Muscle of leg (tissue), 3 donors: ENCODE measurements at regions not wholly inside any gene's neighbourhood (a gene's known extent, or its start where the extent isn't known, plus 50 kb on each side); places are given as distances from the start of the nearest gene placed in this dataset.

ENCODE experiments used
- DNase-seq: peaks from one replicate; pipeline ENCODE4 v3.0.0; 2013
- H3K27ac ChIP-seq: one replicate; pipeline ENCODE4 v1.5.1; 2013; ENCODE audit warnings: mild to moderate bottlenecking, low read length, control low read depth
- H3K27me3 ChIP-seq: one replicate; pipeline ENCODE4 v1.6.1; 2013; ENCODE audit warnings: low read length; ENCODE audit not compliant: control insufficient read depth, insufficient read depth
- H3K36me3 ChIP-seq: one replicate; pipeline ENCODE4 v1.6.1; 2013; ENCODE audit warnings: low read length; ENCODE audit not compliant: control insufficient read depth, insufficient read depth
- H3K4me1 ChIP-seq: one replicate; pipeline ENCODE4 v1.6.1; 2013; ENCODE audit warnings: low read length; ENCODE audit not compliant: control insufficient read depth, insufficient read depth
- H3K4me3 ChIP-seq: one replicate; pipeline ENCODE4 v1.5.1; 2013; ENCODE audit warnings: low read length, control low read depth
- H3K9me3 ChIP-seq: replicated peaks from 2 replicates; pipeline ENCODE4 v1.6.1; 2013; ENCODE audit warnings: low read depth, low read length; ENCODE audit not compliant: control insufficient read depth
- WGBS: methylation state at CpG from one replicate; pipeline ENCODE4 v1.1.5; 2013; ENCODE audit warnings: missing lambda C conversion rate; ENCODE audit not compliant: insufficient coverage; 5-methylcytosine and 5-hydroxymethylcytosine counted together

GRCh38 chr14:71181215-71182003, 274.1 kb downstream of the PCNX1 start:
- no peaks in the 10 kb centered on the region for H3K27me3 ChIP-seq
- H3K36me3 ChIP-seq = no peaks in the 10 kb centered on the region
- no peak for DNase-seq
- H3K4me3 ChIP-seq = no peak overlapping the region
- peaks cover 2% of the 10 kb centered on the region for H3K4me1 ChIP-seq
- no peaks in the 10 kb centered on the region for H3K9me3 ChIP-seq
- no peak overlapping the region for H3K27ac ChIP-seq
- WGBS = 92% methylated on average over 20 of the region's 23 CpGs

GRCh38 chr14:71183876-71184689, 276.8 kb downstream of the PCNX1 start:
- peaks cover 3% of the 10 kb centered on the region for H3K9me3 ChIP-seq
- DNase-seq = no peak
- H3K4me3 ChIP-seq = no peak overlapping the region
- H3K27me3 ChIP-seq = peaks cover 2% of the 10 kb centered on the region
- 30% methylated on average over 4 of the region's 7 CpGs for WGBS
- no peak overlapping the region for H3K27ac ChIP-seq
- H3K4me1 ChIP-seq = peaks cover 5% of the 10 kb centered on the region
- no peaks in the 10 kb centered on the region for H3K36me3 ChIP-seq

- DNase-seq = no peak
- Histone ChIP-seq H3K27ac (no peak overlapping the region), H3K36me3 (no peaks in the 10 kb centered on the region), H3K4me1 (peaks cover 5% of the 10 kb centered on the region), H3K4me3 (no peak overlapping the region), H3K9me3 (peaks cover 3% of the 10 kb centered on the region), H3K27me3 (peaks cover 2% of the 10 kb centered on the region)
- whole genome bisulfite sequencing = no CpG with 5 or more reads among the region's 2 CpGs
Measured at GRCh38 chr14:71185637-71186036, 278.4 kb downstream of the PCNX1 start.

GRCh38 chr14:71187633-71188356, 280.5 kb downstream of the PCNX1 start:
- peaks cover 2% of the 10 kb centered on the region for H3K27me3 ChIP-seq
- no peaks in the 10 kb centered on the region for H3K36me3 ChIP-seq
- H3K4me3 ChIP-seq = no peak overlapping the region
- H3K27ac ChIP-seq = no peak overlapping the region
- peaks cover 3% of the 10 kb centered on the region for H3K9me3 ChIP-seq
- peaks cover 3% of the 10 kb centered on the region for H3K4me1 ChIP-seq
- WGBS = 51% methylated on average over 7 of the region's 11 CpGs
- peak; percentile 11 for DNase-seq

GRCh38 chr14:71190770-71191374, 283.6 kb downstream of the PCNX1 start:
- no peak overlapping the region for H3K4me3 ChIP-seq
- peaks cover 3% of the 10 kb centered on the region for H3K4me1 ChIP-seq
- no CpG with 5 or more reads among the region's 5 CpGs for WGBS
- DNase-seq = no peak
- no peak overlapping the region for H3K27ac ChIP-seq
- H3K9me3 ChIP-seq = peaks cover 3% of the 10 kb centered on the region
- peaks cover 2% of the 10 kb centered on the region for H3K27me3 ChIP-seq
- no peaks in the 10 kb centered on the region for H3K36me3 ChIP-seq

GRCh38 chr14:71193663-71194062, 286.4 kb downstream of the PCNX1 start:
- Histone ChIP-seq H3K4me1 (no peaks in the 10 kb centered on the region), H3K4me3 (no peak overlapping the region), H3K27me3 (no peaks in the 10 kb centered on the region), H3K27ac (no peak overlapping the region), H3K36me3 (no peaks in the 10 kb centered on the region), H3K9me3 (no peaks in the 10 kb centered on the region)
- 11% methylated on average over 1 of the region's 1 CpG for WGBS
- no peak for DNase-seq

GRCh38 chr14:71194251-71194650, 287.0 kb downstream of the PCNX1 start:
- WGBS = 80% methylated on average over 1 of the region's 1 CpG
- Histone ChIP-seq H3K4me1 (no peaks in the 10 kb centered on the region), H3K27me3 (no peaks in the 10 kb centered on the region), H3K27ac (no peak overlapping the region), H3K4me3 (no peak overlapping the region), H3K9me3 (no peaks in the 10 kb centered on the region), H3K36me3 (no peaks in the 10 kb centered on the region)
- DNase-seq = no peak

- H3K9me3 ChIP-seq = no peaks in the 10 kb centered on the region
- no peak overlapping the region for H3K27ac ChIP-seq
- H3K36me3 ChIP-seq = no peaks in the 10 kb centered on the region
- no peaks in the 10 kb centered on the region for H3K27me3 ChIP-seq
- no peak for DNase-seq
- H3K4me1 ChIP-seq = no peaks in the 10 kb centered on the region
- 82% methylated on average over 3 of the region's 6 CpGs for WGBS
- H3K4me3 ChIP-seq = no peak overlapping the region
Measured at GRCh38 chr14:71196921-71197320, 289.7 kb downstream of the PCNX1 start.

GRCh38 chr14:71198687-71199086, 291.4 kb downstream of the PCNX1 start:
- H3K27me3 ChIP-seq = no peaks in the 10 kb centered on the region
- no peak overlapping the region for H3K4me3 ChIP-seq
- no peaks in the 10 kb centered on the region for H3K4me1 ChIP-seq
- no peak for DNase-seq
- no peaks in the 10 kb centered on the region for H3K36me3 ChIP-seq
- no peak overlapping the region for H3K27ac ChIP-seq
- no CpG with 5 or more reads among the region's 5 CpGs for WGBS
- no peaks in the 10 kb centered on the region for H3K9me3 ChIP-seq

GRCh38 chr14:71201840-71202239, 294.6 kb downstream of the PCNX1 start:
- no peaks in the 10 kb centered on the region for H3K27me3 ChIP-seq
- 60% methylated on average over 1 of the region's 1 CpG for WGBS
- peak; percentile 56 for DNase-seq
- H3K36me3 ChIP-seq = no peaks in the 10 kb centered on the region
- no peak overlapping the region for H3K4me3 ChIP-seq
- H3K4me1 ChIP-seq = no peaks in the 10 kb centered on the region
- H3K9me3 ChIP-seq = no peaks in the 10 kb centered on the region
- no peak overlapping the region for H3K27ac ChIP-seq
